C4-2B (cell line): ENCODE measurements at regions not wholly inside any gene's neighbourhood (a gene's known extent, or its start where the extent isn't known, plus 50 kb on each side); places are given as distances from the start of the nearest gene placed in this dataset.

Experiments used
- CTCF ChIP-seq: fragments of 450-650 bp; conservative IDR thresholded peaks from 2 replicates; pipeline ENCODE4 v1.5.1; 2017; ENCODE audit warnings: mild to moderate bottlenecking
- ZFX ChIP-seq: fragments of 450-650 bp; IDR thresholded peaks from 2 replicates; pipeline ENCODE4 v1.6.1; 2017

GRCh38 chr7:23945472-23945871 is 235.5 kb downstream of the STK31 start:
- no peak for TF ChIP-seq CTCF
- no peak for TF ChIP-seq ZFX
